Nephron progenitor cell (in vitro differentiated cells): ENCODE measurements at regions not wholly inside any gene's neighbourhood (a gene's known extent, or its start where the extent isn't known, plus 50 kb on each side); places are given as distances from the start of the nearest gene placed in this dataset.
A peak's percentile ranks its signal among the peaks of the same experiment; 100 is the strongest.

ENCODE experiments used
- DNase-seq: peaks from one replicate; pipeline ENCODE4 v3.0.0; 2021
- H3K27ac Mint-ChIP-seq: 2 replicates; pipeline ENCODE4 v1.8.0; 2021; ENCODE audit warnings: mild to moderate bottlenecking, moderate library complexity, mixed read lengths
- H3K27me3 Mint-ChIP-seq: 2 replicates; pipeline ENCODE4 v1.8.0; 2021; ENCODE audit warnings: mild to moderate bottlenecking, low read depth, mixed read lengths; ENCODE audit not compliant: poor library complexity
- H3K36me3 Mint-ChIP-seq: 2 replicates; pipeline ENCODE4 v1.8.0; 2021; ENCODE audit warnings: low read depth, mixed read lengths
- H3K4me1 Mint-ChIP-seq: 2 replicates; pipeline ENCODE4 v1.8.0; 2021; ENCODE audit warnings: mixed read lengths
- H3K4me3 Mint-ChIP-seq: 2 replicates; pipeline ENCODE4 v1.8.0; 2021; ENCODE audit warnings: mild to moderate bottlenecking, moderate library complexity, mixed read lengths
- H3K9me3 Mint-ChIP-seq: 2 replicates; pipeline ENCODE4 v1.8.0; 2021; ENCODE audit warnings: mild to moderate bottlenecking, moderate library complexity, mixed read lengths
- TF ChIP-seq, protein P1 (sequence below): fragments of 200-600 bp; sonication (generic); IDR thresholded peaks from 2 replicates; pipeline ENCODE4 v1.5.0; 2021; ENCODE audit warnings: antibody characterized with exemption

GRCh38 chr1:163845279-163845678 lies 523.5 kb downstream of the NUF2 start:
- Mint-ChIP-seq H3K27me3 (no peaks in the 10 kb centered on the region), H3K9me3 (no peaks in the 10 kb centered on the region), H3K36me3 (no peaks in the 10 kb centered on the region), H3K27ac (peak overlapping the region; percentile 45), H3K4me1 (peaks cover 38% of the 10 kb centered on the region), H3K4me3 (no peak overlapping the region)
- DNase-seq, result no peak
- TF ChIP-seq, protein P1, sequence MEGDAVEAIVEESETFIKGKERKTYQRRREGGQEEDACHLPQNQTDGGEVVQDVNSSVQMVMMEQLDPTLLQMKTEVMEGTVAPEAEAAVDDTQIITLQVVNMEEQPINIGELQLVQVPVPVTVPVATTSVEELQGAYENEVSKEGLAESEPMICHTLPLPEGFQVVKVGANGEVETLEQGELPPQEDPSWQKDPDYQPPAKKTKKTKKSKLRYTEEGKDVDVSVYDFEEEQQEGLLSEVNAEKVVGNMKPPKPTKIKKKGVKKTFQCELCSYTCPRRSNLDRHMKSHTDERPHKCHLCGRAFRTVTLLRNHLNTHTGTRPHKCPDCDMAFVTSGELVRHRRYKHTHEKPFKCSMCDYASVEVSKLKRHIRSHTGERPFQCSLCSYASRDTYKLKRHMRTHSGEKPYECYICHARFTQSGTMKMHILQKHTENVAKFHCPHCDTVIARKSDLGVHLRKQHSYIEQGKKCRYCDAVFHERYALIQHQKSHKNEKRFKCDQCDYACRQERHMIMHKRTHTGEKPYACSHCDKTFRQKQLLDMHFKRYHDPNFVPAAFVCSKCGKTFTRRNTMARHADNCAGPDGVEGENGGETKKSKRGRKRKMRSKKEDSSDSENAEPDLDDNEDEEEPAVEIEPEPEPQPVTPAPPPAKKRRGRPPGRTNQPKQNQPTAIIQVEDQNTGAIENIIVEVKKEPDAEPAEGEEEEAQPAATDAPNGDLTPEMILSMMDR, result no peak

DNA sequence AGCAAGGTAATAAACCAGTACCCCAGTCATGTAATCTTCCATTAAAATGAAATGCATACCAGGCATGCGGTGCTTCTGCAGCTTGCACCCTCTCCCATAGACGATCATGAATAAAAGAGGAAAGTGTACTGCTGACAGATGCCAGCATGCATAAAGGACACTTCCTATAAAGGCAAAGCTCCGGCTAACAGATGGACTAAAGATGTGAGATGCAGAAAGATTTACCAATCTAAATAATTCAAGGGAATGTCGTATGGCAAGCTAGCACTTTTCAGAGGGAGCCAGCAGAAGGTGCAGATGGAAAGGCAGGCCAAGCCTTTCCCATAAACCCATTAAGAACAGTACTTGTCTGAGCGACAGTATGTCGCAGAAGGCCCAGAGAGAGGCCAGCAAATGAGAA lies 542.0 kb downstream of the NUF2 start:
- Mint-ChIP-seq H3K27me3 (peaks cover 3% of the 10 kb centered on the region), H3K27ac (no peak overlapping the region)

GRCh38 chr1:163864207-163864606 lies 542.5 kb downstream of the NUF2 start:
- Mint-ChIP-seq H3K4me3 (no peak overlapping the region), H3K36me3 (no peaks in the 10 kb centered on the region), H3K4me1 (no peaks in the 10 kb centered on the region), H3K9me3 (peaks cover 26% of the 10 kb centered on the region), H3K27me3 (peaks cover 3% of the 10 kb centered on the region), H3K27ac (no peak overlapping the region)
- DNase-seq, result no peak
- TF ChIP-seq, protein P1, result no peak

More for the DNA sequence above, 542.0 kb downstream of the NUF2 start:
- Mint-ChIP-seq H3K4me3 (no peak overlapping the region), H3K9me3 (peaks cover 22% of the 10 kb centered on the region), H3K36me3 (no peaks in the 10 kb centered on the region), H3K4me1 (no peaks in the 10 kb centered on the region)
- TF ChIP-seq, protein P1, result no peak
- DNase-seq, result no peak

GRCh38 chr1:163866564-163866963 lies 544.8 kb downstream of the NUF2 start:
- no peak overlapping the region for H3K27ac Mint-ChIP-seq

GRCh38 chr1:163870666-163871065 lies 548.9 kb downstream of the NUF2 start:
- Mint-ChIP-seq H3K9me3 (peaks cover 17% of the 10 kb centered on the region), H3K4me3 (no peak overlapping the region), H3K27me3 (no peaks in the 10 kb centered on the region), H3K36me3 (no peaks in the 10 kb centered on the region), H3K27ac (no peak overlapping the region), H3K4me1 (peaks cover 6% of the 10 kb centered on the region)
- TF ChIP-seq, protein P1, result no peak
- no peak for DNase-seq

More at GRCh38 chr1:163866564-163866963, 544.8 kb downstream of the NUF2 start:
- TF ChIP-seq, protein P1, result no peak
- no peak for DNase-seq
- no peak overlapping the region for H3K4me3 Mint-ChIP-seq
- no peaks in the 10 kb centered on the region for H3K4me1 Mint-ChIP-seq
- peaks cover 3% of the 10 kb centered on the region for H3K27me3 Mint-ChIP-seq
- H3K9me3 Mint-ChIP-seq, result peaks cover 24% of the 10 kb centered on the region
- no peaks in the 10 kb centered on the region for H3K36me3 Mint-ChIP-seq

DNA sequence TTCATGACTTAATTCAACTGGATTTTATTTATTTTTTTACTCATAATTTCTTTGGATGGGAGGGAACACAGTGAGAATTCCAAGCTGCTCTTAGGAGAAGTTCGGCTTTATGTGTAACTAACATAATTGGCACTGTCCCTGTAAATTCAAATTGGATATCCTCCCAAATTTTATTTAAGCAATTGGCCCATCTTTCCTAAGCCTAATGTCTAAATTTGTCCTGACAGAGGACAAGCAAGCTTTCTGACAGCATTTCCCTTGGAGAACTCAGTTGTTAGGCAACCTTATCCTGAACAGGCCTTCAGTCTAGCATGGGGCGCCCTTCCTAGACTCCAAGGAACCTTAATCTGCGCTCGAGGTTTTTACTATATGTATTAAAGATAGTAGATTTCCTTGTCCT lies 550.3 kb downstream of the NUF2 start:
- H3K4me3 Mint-ChIP-seq, result no peak overlapping the region
- TF ChIP-seq, protein P1, result no peak
- H3K9me3 Mint-ChIP-seq, result peaks cover 17% of the 10 kb centered on the region
- no peak for DNase-seq
- H3K27me3 Mint-ChIP-seq, result no peaks in the 10 kb centered on the region
- H3K27ac Mint-ChIP-seq, result no peak overlapping the region
- H3K36me3 Mint-ChIP-seq, result no peaks in the 10 kb centered on the region
- peaks cover 13% of the 10 kb centered on the region for H3K4me1 Mint-ChIP-seq
